DND-41 (cell line): ENCODE measurements at regions not wholly inside any gene's neighbourhood (a gene's known extent, or its start where the extent isn't known, plus 50 kb on each side); places are given as distances from the start of the nearest gene placed in this dataset.

ENCODE experiments used
- ATAC-seq: fragments of 200-7000 bp; cut with Tn5 transposase; 3 replicates; pipeline ENCODE4 v1.9.1; 2021; ENCODE audit warnings: low read depth; ENCODE audit not compliant: insufficient read depth
- DNase-seq: peaks from one replicate; pipeline ENCODE4 v3.0.0-alpha.2; 2020
- H2AFZ ChIP-seq: 2 replicates; pipeline ENCODE4 v1.6.0; 2012; ENCODE audit warnings: low read depth, low read length
- H3K27ac ChIP-seq: 2 replicates; pipeline ENCODE4 v1.5.1; 2012; ENCODE audit warnings: low read length, inconsistent platforms
- H3K27me3 ChIP-seq: fragments of 200-600 bp; sonication (generic); 2 replicates; pipeline ENCODE4 v1.6.0; 2012; ENCODE audit warnings: low read length, mild to moderate bottlenecking, inconsistent platforms; ENCODE audit not compliant: insufficient read depth, poor library complexity
- H3K36me3 ChIP-seq: 2 replicates; pipeline ENCODE4 v1.5.1; 2012; ENCODE audit warnings: low read length, inconsistent platforms; ENCODE audit not compliant: insufficient read depth
- H3K4me1 ChIP-seq: 2 replicates; pipeline ENCODE4 v1.5.1; 2012; ENCODE audit warnings: mild to moderate bottlenecking, low read length; ENCODE audit not compliant: insufficient read depth
- H3K4me2 ChIP-seq: 2 replicates; pipeline ENCODE4 v1.6.0; 2012; ENCODE audit warnings: mild to moderate bottlenecking, moderate library complexity, low read length, inconsistent platforms; ENCODE audit not compliant: insufficient read depth
- H3K4me3 ChIP-seq, 2 experiments: fragments of 200-600 bp in 1 of 2; shearing (Covaris generic) in 1 of 2; 2 replicates each; pipeline ENCODE4 v1.5.1; 2012 to 2016; ENCODE audit warnings: inconsistent platforms in 2 of 2, low read length in 2 of 2, mild to moderate bottlenecking in 2 of 2, low read depth in 1 of 2, moderate library complexity in 1 of 2
- H3K79me2 ChIP-seq: 2 replicates; pipeline ENCODE4 v1.6.0; 2012; ENCODE audit warnings: low read length, inconsistent platforms; ENCODE audit not compliant: insufficient read depth
- H3K9ac ChIP-seq: 2 replicates; pipeline ENCODE4 v1.6.0; 2012; ENCODE audit warnings: low read depth, mild to moderate bottlenecking, inconsistent platforms, low read length, moderate library complexity
- H3K9me3 ChIP-seq: 2 replicates; pipeline ENCODE4 v1.5.1; 2012; ENCODE audit warnings: low read length, moderate library complexity, mild to moderate bottlenecking, inconsistent platforms; ENCODE audit not compliant: insufficient read depth, severe bottlenecking
- H4K20me1 ChIP-seq: 2 replicates; pipeline ENCODE4 v1.6.0; 2012; ENCODE audit warnings: low read length; ENCODE audit not compliant: insufficient read depth
- EZH2 ChIP-seq: IDR thresholded peaks from 3 replicates; pipeline ENCODE4 v1.6.1; 2012; ENCODE audit warnings: borderline replicate concordance, low read depth, mild to moderate bottlenecking, moderate library complexity, low read length, inconsistent platforms; ENCODE audit not compliant: severe bottlenecking
- TF ChIP-seq, protein P1 (sequence below): IDR thresholded peaks from 2 replicates; pipeline ENCODE4 v1.5.1; 2012; ENCODE audit warnings: borderline replicate concordance, low read length, moderate library complexity, mild to moderate bottlenecking; ENCODE audit not compliant: poor library complexity, severe bottlenecking; ENCODE audit errors: extremely low read depth

DNA sequence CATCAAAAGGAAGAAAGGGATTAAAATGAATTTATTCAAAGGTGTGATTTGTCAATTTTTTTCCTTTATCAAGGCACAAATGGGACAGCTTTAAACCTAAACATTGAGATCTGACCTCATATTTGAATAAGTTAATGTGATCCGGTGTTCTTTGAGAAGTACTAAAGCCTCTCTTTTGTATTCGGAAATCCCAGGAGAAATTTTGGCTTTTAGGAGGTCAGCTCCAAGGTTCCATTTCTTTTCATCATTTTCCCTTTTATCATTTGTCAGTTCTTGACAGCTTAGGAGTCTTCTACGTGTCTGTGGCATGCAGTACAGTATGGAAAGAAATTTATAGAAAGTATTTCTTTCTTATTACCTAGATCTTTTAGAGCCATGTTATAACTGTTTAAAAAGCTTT, 873.4 kb upstream of the CDH8 start:
- Histone ChIP-seq H3K4me3 (no peak overlapping the region), H2AFZ (no peak overlapping the region), H3K36me3 (no peaks in the 10 kb centered on the region), H4K20me1 (no peaks in the 10 kb centered on the region), H3K9ac (no peak overlapping the region), H3K4me2 (no peak overlapping the region), H3K9me3 (no peaks in the 10 kb centered on the region), H3K79me2 (no peaks in the 10 kb centered on the region), H3K27me3 (no peaks in the 10 kb centered on the region), H3K27ac (no peak overlapping the region), H3K4me1 (no peaks in the 10 kb centered on the region)
- DNase-seq (no peak), ATAC-seq (no peak)
- TF ChIP-seq EZH2, result no peak
- TF ChIP-seq, protein P1, sequence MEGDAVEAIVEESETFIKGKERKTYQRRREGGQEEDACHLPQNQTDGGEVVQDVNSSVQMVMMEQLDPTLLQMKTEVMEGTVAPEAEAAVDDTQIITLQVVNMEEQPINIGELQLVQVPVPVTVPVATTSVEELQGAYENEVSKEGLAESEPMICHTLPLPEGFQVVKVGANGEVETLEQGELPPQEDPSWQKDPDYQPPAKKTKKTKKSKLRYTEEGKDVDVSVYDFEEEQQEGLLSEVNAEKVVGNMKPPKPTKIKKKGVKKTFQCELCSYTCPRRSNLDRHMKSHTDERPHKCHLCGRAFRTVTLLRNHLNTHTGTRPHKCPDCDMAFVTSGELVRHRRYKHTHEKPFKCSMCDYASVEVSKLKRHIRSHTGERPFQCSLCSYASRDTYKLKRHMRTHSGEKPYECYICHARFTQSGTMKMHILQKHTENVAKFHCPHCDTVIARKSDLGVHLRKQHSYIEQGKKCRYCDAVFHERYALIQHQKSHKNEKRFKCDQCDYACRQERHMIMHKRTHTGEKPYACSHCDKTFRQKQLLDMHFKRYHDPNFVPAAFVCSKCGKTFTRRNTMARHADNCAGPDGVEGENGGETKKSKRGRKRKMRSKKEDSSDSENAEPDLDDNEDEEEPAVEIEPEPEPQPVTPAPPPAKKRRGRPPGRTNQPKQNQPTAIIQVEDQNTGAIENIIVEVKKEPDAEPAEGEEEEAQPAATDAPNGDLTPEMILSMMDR, result no peak

DNA sequence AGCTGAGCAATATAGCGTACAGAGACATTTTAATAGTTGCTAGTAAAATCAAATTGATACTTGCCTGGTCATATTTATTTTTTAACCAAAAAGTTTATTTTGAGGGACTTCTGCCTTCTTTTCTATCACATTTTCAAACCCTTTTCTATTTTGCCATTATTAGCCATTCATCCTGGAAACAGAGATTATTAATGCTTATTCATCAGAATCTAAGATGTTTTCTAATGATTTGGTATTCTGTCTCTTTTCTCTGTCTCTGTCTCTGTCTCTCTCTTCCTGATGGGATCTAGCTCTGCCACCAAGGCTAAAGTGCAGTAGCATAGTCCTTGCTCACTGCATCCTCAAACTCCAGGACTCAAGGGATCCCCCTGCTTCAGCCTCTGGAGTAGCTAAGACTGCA, 871.3 kb upstream of the CDH8 start:
- no peak for DNase-seq
- Histone ChIP-seq H3K27ac (no peak overlapping the region), H3K9me3 (no peaks in the 10 kb centered on the region), H3K79me2 (no peaks in the 10 kb centered on the region), H3K4me3 (no peak overlapping the region), H3K9ac (no peak overlapping the region), H3K4me2 (no peak overlapping the region), H4K20me1 (no peaks in the 10 kb centered on the region), H3K36me3 (no peaks in the 10 kb centered on the region), H3K27me3 (no peaks in the 10 kb centered on the region), H3K4me1 (no peaks in the 10 kb centered on the region), H2AFZ (no peak overlapping the region)
- TF ChIP-seq EZH2, result no peak
- TF ChIP-seq, protein P1, result no peak
- ATAC-seq, result no peak

DNA sequence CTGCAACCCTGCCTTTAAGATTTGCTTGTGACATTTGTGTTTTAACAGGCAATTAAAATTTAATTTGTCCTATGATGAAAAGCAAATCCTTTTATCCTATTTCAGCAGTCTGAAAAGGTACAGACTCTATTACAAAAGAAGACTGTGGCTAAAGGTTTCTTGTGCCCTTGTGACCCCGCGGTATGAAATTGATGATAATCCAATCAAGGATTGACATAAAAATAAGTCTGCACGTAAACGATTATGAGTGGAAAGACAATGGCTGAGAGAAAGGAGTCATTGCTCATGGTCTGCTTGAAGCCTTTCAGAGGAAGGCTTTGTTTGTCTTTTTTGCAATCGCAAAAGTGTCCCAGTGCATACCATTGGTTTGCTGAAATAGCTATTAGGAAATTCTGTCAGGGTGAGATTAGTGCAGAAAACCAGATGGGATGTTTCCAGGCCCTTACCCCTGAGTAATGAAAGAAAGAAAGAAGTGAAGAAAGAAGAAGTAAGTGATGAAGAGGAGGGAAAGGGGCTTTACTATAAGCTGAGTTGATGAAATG, 867.8 kb upstream of the CDH8 start:
- H3K4me1 ChIP-seq, result no peaks in the 10 kb centered on the region
- H3K27ac ChIP-seq, result no peak overlapping the region
- DNase-seq (no peak), ATAC-seq (no peak)
- no peaks in the 10 kb centered on the region for H3K9me3 ChIP-seq
- no peak overlapping the region for H3K4me2 ChIP-seq
- no peak overlapping the region for H3K4me3 ChIP-seq
- H4K20me1 ChIP-seq, result no peaks in the 10 kb centered on the region
- H3K79me2 ChIP-seq, result no peaks in the 10 kb centered on the region
- H2AFZ ChIP-seq, result no peak overlapping the region
- TF ChIP-seq EZH2, result no peak
- TF ChIP-seq, protein P1, result no peak
- H3K36me3 ChIP-seq, result no peaks in the 10 kb centered on the region
- H3K9ac ChIP-seq, result no peak overlapping the region
- H3K27me3 ChIP-seq, result no peaks in the 10 kb centered on the region

DNA sequence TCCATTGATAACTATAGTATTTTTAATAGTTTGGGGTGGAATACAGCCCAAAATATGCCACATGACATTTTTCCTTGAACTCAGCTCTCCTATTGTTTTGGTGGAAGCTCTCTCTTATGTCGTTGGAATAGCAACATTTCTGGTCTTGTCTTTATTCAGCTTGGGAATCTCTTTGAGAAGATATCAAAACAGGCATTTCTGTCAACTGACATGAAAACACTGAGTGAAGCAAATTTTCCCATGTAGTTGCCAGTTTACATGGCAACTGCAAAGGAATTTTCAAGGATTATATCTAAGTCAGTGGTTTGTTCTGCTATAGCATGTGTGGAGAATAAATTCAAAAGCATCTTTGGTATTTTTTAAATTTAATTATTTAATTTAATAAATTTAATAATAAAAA, 863.5 kb upstream of the CDH8 start:
- no peaks in the 10 kb centered on the region for H3K27me3 ChIP-seq
- no peaks in the 10 kb centered on the region for H3K9me3 ChIP-seq
- no peaks in the 10 kb centered on the region for H3K79me2 ChIP-seq
- H3K27ac ChIP-seq, result no peak overlapping the region
- H3K4me3 ChIP-seq, result no peak overlapping the region
- DNase-seq, result no peak
- TF ChIP-seq EZH2, result no peak
- TF ChIP-seq, protein P1, result no peak
- H3K4me1 ChIP-seq, result no peaks in the 10 kb centered on the region
- no peak overlapping the region for H2AFZ ChIP-seq
- H4K20me1 ChIP-seq, result no peaks in the 10 kb centered on the region
- H3K36me3 ChIP-seq, result no peaks in the 10 kb centered on the region
- ATAC-seq, result no peak
- H3K4me2 ChIP-seq, result no peak overlapping the region
- no peak overlapping the region for H3K9ac ChIP-seq
